DMS79 treated with DMSO at 0.1 percent for 48 hours (cell line): ENCODE measurements at regions not wholly inside any gene's neighbourhood (a gene's known extent, or its start where the extent isn't known, plus 50 kb on each side); places are given as distances from the start of the nearest gene placed in this dataset.
"Not testable (repeated sequence)": the region's sequence is repeated elsewhere in the genome, so short reads cannot be mapped to it uniquely, and the experiment has no call there.

ENCODE experiments used
- DNase-seq: peaks from one replicate; lab custom pipeline; 2025; lab: John Stamatoyannopoulos, UW

- no peak for DNase-seq
These were observed 786.2 kb downstream of the RAB28 start for GRCh38 chr4:12697970-12698369.

GRCh38 chr4:12692815-12693214 lies 791.3 kb downstream of the RAB28 start:
- DNase-seq, result no peak

GRCh38 chr4:12691168-12691567 lies 793.0 kb downstream of the RAB28 start:
- no peak for DNase-seq

- DNase-seq, result no peak
These were observed 794.7 kb downstream of the RAB28 start for GRCh38 chr4:12689457-12689856.

GRCh38 chr4:12679217-12679616 lies 804.9 kb downstream of the RAB28 start:
- no peak for DNase-seq

GRCh38 chr4:12674184-12674583 lies 810.0 kb downstream of the RAB28 start:
- no peak for DNase-seq

- DNase-seq, result no peak
These were observed 811.8 kb downstream of the RAB28 start for GRCh38 chr4:12672303-12672702.

GRCh38 chr4:12658146-12658545 lies 826.0 kb downstream of the RAB28 start:
- no peak for DNase-seq

- DNase-seq, result no peak
These were observed 832.3 kb downstream of the RAB28 start for GRCh38 chr4:12651876-12652275.

- no peak for DNase-seq
These were observed 838.4 kb downstream of the RAB28 start for GRCh38 chr4:12645732-12646131.

GRCh38 chr4:12644261-12644660 lies 839.9 kb downstream of the RAB28 start:
- DNase-seq, result no peak

- DNase-seq, result no peak
These were observed 847.9 kb downstream of the RAB28 start for GRCh38 chr4:12636191-12636590.

- DNase-seq, result no peak
These were observed 848.5 kb downstream of the RAB28 start for GRCh38 chr4:12635629-12636028.

GRCh38 chr4:12633053-12633651 lies 851.0 kb downstream of the RAB28 start:
- peak; percentile 1 for DNase-seq

- DNase-seq, result no peak
These were observed 868.3 kb downstream of the RAB28 start for GRCh38 chr4:12615822-12616221.

- no peak for DNase-seq
These were observed 871.3 kb downstream of the RAB28 start for GRCh38 chr4:12612876-12613275.

- not testable (repeated sequence) for DNase-seq
These were observed 874.8 kb downstream of the RAB28 start for GRCh38 chr4:12609212-12609875.

GRCh38 chr4:12595986-12596385 lies 888.2 kb downstream of the RAB28 start:
- no peak for DNase-seq

- no peak for DNase-seq
These were observed 888.7 kb downstream of the RAB28 start for GRCh38 chr4:12595489-12595888.

- DNase-seq, result no peak
These were observed 895.6 kb downstream of the RAB28 start for GRCh38 chr4:12588582-12588981.

- DNase-seq, result no peak
These were observed 897.7 kb downstream of the RAB28 start for GRCh38 chr4:12586242-12587006.

- no peak for DNase-seq
These were observed 899.8 kb downstream of the RAB28 start for GRCh38 chr4:12584116-12584875.

GRCh38 chr4:12583275-12583674 lies 900.9 kb downstream of the RAB28 start:
- DNase-seq, result no peak
